ENCODE measurements at regions not wholly inside any gene's neighbourhood (a gene's known extent, or its start where the extent isn't known, plus 50 kb on each side); places are given as distances from the start of the nearest gene placed in this dataset.
A peak's percentile ranks its signal among the peaks of the same experiment; 100 is the strongest.

DNA sequence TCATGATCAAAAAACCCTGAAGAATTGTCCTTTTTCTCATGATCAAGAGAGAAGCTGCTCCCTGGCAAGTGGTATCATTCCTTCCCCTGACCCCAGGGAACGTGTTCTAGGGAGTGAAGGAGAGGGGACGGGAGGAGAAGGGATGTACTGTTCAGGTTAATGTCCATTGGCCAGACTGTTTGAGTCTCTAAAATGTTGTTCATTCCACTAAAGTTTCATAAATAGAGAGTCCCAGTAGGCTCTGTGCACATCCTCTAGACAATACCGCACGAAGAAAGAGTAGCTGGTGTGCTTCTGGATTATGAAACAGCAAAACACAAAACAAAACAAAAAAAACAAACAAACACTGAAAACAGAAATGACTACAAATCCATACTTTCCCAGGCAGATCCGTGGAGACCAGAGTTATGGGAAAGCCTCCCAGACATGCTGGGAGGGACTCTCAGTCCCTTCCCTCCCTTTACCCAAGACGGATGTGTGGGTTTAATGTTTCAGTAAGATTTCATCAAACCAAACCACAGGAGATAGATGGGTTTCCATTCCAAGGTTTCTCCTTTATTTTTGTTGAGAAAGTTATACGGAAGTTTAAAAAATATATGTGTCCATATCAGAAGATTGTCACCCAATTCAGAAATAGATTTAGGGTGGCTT, 66.5 kb upstream of the TNS3 start:
- no peak for DNase-seq
- Mint-ChIP-seq H3K9me3 (peaks cover 8 to 9% of the 10 kb centered on the region in 2 donors), H3K27ac (peak overlapping the region; percentile 37)

DNA sequence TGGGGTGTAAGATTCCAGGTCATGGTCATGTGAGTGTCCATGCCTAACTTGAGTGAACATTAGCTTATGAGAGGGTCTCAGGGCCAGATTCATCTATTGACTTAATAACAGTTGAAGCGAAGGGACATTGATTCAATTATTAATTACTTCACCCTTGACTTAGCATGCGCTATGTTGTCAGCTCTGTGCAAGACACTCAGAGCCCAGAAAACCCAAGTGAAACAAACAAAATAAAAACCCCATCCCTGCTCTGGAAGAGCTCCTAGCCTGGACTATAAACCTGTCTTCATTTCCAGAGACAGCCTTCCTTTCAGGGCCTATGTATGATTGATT, 66.0 kb upstream of the TNS3 start:
- H3K36me3 Mint-ChIP-seq = peaks cover 2 to 9% of the 10 kb centered on the region in 2 donors
- ATAC-seq (replicated peaks) = no peak
- no peaks in the 10 kb centered on the region for H3K27me3 Mint-ChIP-seq
- peaks cover 7 to 8% of the 10 kb centered on the region in 2 donors for H3K9me3 Mint-ChIP-seq
- peak overlapping the region; percentile 37 for H3K27ac Mint-ChIP-seq
- no peak overlapping the region for H3K4me3 Mint-ChIP-seq
- DNase-seq = no peak
- H3K4me1 Mint-ChIP-seq = peaks cover 23 to 35% of the 10 kb centered on the region in 2 donors

More for the DNA sequence above, 66.5 kb upstream of the TNS3 start:
- H3K4me1 Mint-ChIP-seq = peaks cover 24 to 40% of the 10 kb centered on the region in 2 donors
- ATAC-seq (replicated peaks) = no peak
- peaks cover 2 to 8% of the 10 kb centered on the region in 2 donors for H3K36me3 Mint-ChIP-seq
- H3K27me3 Mint-ChIP-seq = no peaks in the 10 kb centered on the region
- H3K4me3 Mint-ChIP-seq = no peak overlapping the region

DNA sequence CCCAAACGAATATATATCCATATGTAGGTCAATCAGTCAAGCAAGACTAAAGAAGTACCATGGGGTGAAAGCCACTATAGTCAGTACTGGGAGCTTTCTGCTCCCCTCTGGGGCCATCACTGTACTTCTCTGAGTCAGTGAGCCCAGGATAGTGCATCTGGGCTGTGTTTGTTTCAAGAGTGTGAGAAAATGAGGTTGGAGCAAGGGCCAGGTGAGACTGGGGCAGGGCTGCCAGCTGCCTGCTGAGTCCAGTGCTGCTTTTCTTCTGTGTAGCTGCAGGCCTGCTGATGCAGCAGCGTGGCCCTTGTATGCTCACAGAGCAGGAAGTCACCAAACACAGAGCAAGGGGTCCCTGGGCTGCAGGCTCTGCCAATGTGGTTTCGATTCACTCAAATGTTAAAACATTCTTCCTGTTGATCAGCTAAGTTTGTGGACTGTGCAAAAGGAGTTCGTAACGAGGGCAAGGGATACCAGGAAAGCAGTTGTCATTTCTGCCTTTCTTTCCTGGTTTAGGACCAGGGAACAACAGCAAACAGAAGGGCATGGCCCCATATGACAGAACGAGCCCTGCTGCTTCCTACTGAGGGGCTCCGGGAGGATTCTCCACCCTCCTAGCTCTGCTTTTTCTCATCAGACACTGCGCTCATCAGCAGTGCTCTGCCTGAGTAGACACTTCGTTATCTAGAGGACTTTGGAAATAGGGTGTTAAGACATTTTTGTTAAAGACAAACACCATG, 65.4 kb upstream of the TNS3 start:
- Mint-ChIP-seq H3K36me3 (peaks cover 2 to 9% of the 10 kb centered on the region in 2 donors), H3K9me3 (peaks cover 7 to 8% of the 10 kb centered on the region in 2 donors), H3K4me1 (peaks cover 21 to 34% of the 10 kb centered on the region in 2 donors), H3K4me3 (no peak overlapping the region), H3K27me3 (no peaks in the 10 kb centered on the region), H3K27ac (peak overlapping the region; percentile 86)
- peak; percentile 86 to 88 for ATAC-seq (replicated peaks)
- DNase-seq = no peak

DNA sequence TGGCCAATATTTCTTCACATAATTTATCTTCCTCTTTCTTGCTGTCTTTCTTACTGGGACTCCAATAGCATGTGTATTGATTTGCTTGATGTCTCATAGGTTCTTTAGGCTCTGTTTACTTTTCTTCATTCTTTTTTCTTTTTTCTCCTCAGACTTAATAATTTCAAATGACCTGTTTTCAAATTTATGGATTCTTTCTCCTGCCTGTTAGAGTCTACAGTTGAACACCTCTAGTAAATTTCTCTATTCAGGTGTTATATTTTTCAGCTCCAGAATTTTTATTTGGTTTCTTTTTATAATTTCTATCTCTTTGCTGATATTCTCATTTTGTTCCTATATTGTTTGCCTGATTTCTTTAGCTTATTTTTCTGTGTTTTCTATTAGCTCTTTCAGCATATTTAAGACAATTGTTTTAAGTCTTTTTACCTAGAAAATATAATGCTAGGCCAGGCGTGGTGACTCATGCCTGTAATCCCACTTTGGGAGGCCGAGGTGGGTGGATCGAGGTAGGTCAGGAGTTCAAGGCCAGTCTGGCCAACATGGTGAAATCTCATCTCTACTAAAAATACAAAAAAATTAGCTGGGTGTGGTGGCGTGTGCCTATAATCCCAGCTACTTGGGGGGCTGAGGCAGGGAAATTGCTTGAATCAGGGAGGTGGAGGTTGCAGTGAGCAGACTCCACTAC, 61.9 kb upstream of the TNS3 start:
- ATAC-seq (replicated peaks) (no peak), DNase-seq (no peak)
- Mint-ChIP-seq H3K27ac (peak overlapping the region; percentile 11), H3K4me3 (no peak overlapping the region), H3K4me1 (peaks cover 23 to 27% of the 10 kb centered on the region in 2 donors), H3K36me3 (peaks cover 2 to 9% of the 10 kb centered on the region in 2 donors), H3K27me3 (no peaks in the 10 kb centered on the region), H3K9me3 (peaks cover 7 to 8% of the 10 kb centered on the region in 2 donors)

DNA sequence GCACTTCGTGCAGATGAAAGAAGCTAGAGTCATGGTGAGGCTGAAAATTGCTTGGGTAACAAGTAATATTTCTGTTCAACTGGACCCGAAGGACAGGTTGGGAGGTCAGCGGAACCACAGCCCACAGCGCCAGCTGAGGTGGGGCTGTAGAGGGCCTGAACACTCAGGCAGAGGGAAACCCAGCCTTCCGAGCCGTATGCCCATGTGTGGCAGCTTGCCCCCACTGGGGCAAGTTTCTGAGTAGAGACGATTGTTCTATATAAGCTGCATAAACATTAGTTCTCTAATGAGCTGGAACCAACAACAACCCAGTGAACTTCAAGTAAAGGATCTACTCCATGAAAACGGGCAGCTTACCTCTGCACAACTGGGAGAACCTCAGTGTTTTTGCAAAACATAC, 58.4 kb upstream of the TNS3 start:
- no peak for DNase-seq
- ATAC-seq (replicated peaks) = no peak
- Mint-ChIP-seq H3K36me3 (peaks cover 2 to 9% of the 10 kb centered on the region in 2 donors), H3K27ac (no peak overlapping the region), H3K27me3 (peaks cover 6 to 7% of the 10 kb centered on the region in 2 donors), H3K4me1 (peaks cover 16 to 17% of the 10 kb centered on the region in 2 donors), H3K4me3 (no peak overlapping the region), H3K9me3 (peaks cover 7 to 8% of the 10 kb centered on the region in 2 donors)

DNA sequence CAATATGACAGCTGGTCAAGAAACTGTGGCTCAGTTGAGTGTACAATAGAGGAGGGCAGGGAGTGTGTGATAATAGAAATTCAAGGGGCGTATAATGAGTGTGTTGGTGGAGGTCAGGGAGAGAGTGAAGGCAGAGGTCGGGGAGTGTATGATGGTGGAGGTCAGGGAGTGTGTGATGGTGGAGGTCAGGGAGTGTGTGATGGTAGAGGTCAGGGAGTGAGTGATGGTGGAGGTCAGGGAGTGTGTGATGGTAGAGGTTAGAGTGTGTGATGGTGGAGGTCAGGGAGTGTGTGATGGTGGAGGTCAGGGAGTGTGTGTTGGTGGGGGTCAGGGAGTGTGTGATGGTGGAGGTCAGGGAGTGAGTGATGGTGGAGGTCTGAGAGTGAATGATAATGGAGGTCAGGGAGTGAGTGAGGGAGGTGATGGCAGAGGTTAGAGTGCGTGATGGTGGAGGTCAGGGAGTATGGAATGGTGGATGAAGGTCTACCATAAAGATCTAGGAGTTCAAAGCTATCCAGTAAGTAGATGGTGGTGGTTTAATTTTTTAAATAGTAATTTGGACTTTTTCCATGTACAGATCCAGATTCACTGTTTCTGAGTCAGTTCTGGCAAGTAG, 57.7 kb upstream of the TNS3 start:
- H3K27ac Mint-ChIP-seq = no peak overlapping the region
- H3K4me1 Mint-ChIP-seq = peaks cover 15 to 22% of the 10 kb centered on the region in 2 donors
- DNase-seq = no peak
- H3K36me3 Mint-ChIP-seq = peaks cover 2 to 5% of the 10 kb centered on the region in 2 donors
- no peak overlapping the region for H3K4me3 Mint-ChIP-seq
- ATAC-seq (replicated peaks) = no peak
- H3K27me3 Mint-ChIP-seq = peaks cover 9 to 10% of the 10 kb centered on the region in 2 donors
- peaks cover 4 to 5% of the 10 kb centered on the region in 2 donors for H3K9me3 Mint-ChIP-seq

DNA sequence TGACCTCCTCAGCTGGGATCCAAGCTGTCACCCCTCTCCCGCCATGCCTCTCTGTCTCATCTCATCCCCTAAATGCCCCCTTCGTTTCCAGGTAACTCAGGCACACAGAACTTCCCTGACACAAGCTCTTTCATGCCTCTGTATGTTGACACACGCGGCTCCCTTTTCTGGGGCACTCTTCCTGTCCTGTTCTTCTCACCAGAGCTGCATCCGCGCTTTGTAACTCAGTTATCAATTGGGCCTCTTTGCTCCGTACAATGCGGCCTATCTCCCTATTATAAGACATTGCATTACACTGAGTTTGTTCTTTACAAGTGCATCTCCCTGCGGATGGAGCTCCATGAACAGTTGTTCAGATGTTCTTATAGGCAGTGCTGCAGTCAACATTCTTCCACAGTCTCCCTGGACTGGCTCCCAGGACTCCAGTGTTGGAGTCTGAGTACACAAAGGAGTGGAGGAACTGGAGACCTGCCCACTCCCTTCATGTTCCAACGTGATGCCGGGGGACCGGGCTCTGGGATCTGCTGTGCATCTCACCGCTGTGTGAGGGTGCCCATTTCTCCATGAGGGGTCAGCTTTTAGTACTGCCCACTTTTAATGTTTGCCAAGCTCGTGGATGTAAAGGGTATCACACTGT, 56.9 kb upstream of the TNS3 start:
- ATAC-seq (replicated peaks) (no peak), DNase-seq (no peak)
- no peak overlapping the region for H3K4me3 Mint-ChIP-seq
- H3K9me3 Mint-ChIP-seq = peaks cover 3% of the 10 kb centered on the region in 2 donors
- H3K27ac Mint-ChIP-seq = no peak overlapping the region
- H3K36me3 Mint-ChIP-seq = peaks cover 2 to 4% of the 10 kb centered on the region in 2 donors
- H3K4me1 Mint-ChIP-seq = peaks cover 15 to 25% of the 10 kb centered on the region in 2 donors
- peaks cover 9 to 10% of the 10 kb centered on the region in 2 donors for H3K27me3 Mint-ChIP-seq

DNA sequence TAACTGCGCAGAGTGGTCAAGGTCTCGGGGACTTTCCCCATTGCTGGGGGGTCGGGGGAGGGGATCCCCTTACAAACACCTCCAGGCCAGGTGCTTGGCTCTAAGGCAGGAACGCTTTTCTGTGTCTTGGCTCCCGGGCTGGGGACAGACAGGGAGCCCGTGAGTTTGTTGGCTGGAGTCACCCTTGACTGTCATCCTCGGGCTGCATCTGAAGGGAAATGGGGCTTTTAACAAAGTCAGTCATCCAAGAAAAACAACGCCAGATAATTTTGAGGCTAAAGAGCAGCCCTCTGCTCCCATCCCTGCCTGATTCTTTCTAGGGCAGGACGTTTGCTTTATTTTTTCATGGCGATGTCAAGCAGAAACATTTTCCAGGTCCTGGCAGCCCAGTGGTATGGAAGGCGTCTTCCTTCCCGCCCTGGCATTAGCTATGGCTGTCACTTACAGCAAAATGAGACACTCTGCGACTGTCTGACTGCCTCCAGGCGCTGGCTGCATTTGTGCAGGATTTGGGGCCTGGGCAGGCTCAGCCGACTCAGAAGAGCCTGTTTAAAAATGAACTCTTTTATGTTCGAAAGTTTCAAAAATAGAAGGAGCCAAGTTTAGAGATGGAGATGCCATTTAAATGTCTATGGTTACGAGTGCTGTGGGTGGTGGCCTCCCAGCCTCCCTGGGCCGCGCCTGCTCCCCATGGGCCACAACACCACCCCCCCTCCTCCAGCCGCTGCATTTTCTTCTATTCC, 54.7 kb upstream of the TNS3 start:
- ATAC-seq (replicated peaks) (no peak), DNase-seq (no peak)
- no peak overlapping the region for H3K4me3 Mint-ChIP-seq
- no peak overlapping the region for H3K27ac Mint-ChIP-seq
- peaks cover 0 to 1% of the 10 kb centered on the region in 2 donors for H3K9me3 Mint-ChIP-seq
- H3K27me3 Mint-ChIP-seq = peaks cover 9 to 10% of the 10 kb centered on the region in 2 donors
- H3K36me3 Mint-ChIP-seq = no peaks in the 10 kb centered on the region
- peaks cover 22 to 44% of the 10 kb centered on the region in 2 donors for H3K4me1 Mint-ChIP-seq

DNA sequence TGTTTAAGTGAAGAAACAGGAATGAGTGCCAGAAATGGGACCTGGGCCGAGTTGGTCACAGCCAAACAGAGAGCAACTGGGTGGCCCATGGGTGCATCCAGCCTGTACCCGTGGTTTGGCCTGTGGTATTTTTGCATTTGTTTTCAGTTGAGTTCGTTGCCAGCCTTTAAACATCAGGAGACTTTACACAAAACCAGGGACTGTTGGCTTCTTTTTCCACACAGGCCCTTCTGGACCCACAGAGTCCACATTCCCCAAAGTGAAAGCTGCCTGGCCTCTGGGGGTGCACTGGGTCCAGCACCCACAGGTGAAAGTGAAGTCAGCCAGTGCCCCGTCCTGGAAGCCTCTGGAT, 54.1 kb upstream of the TNS3 start:
- Mint-ChIP-seq H3K4me3 (no peak overlapping the region), H3K27me3 (peaks cover 9 to 10% of the 10 kb centered on the region in 2 donors), H3K27ac (no peak overlapping the region)

DNA sequence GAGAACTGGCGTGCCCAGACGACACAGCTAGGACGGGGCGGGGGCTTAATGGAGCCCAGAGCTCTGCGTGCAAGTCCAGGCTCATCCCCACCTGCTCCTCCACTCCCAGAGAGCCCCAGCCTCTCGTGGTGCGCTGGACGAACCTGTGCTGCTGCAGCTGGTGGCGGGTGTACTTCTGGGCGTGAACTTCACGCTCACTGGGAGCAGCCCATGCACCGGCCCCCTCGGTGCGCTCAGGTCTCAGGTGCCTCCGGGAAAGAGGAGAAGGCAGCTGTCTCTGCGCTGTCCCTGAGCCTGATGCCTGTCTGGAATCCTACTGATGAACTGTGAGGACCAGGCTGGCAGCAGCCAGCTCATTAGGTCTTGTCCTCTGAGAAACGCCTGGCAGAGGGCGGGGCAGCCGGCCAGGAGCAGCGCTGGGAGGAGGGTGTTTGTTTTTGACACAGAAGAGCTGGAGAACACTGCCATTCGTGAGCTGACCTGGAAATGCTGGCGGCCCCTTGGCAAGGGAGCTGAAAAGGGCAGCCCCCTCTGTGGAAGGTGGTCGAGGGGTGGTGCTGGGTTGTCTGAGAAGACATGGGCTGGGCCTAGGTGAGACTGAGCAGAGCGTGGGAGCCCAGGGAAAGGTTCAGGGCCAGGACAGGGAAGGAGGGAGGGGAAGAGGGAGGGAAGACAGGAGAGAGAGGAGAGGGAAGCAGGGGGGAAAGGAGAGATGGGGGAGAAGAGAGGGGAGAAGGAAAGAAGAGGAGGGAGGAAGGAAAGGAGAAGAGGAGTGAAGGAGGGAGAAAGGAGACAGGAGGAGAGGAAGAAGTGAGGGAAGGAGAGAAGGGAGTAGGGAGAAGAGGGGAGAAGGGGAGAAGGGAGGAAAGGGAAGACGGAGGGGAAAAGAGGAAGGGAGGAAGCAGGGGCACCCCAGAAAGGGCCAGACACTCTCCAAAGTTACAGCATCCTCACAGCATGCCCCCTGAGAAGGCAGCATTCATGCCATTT, 53.5 kb upstream of the TNS3 start:
- H3K4me1 Mint-ChIP-seq = peaks cover 22 to 46% of the 10 kb centered on the region in 2 donors
- H3K27ac Mint-ChIP-seq = no peak overlapping the region
- peak overlapping the region in 1 of 2 donors; percentile 23 for H3K4me3 Mint-ChIP-seq
- DNase-seq = no peak
- ATAC-seq (replicated peaks) = peak in 1 of 2 donors; percentile 46
- peaks cover 9 to 10% of the 10 kb centered on the region in 2 donors for H3K27me3 Mint-ChIP-seq
- H3K36me3 Mint-ChIP-seq = no peaks in the 10 kb centered on the region
- peaks cover 0 to 1% of the 10 kb centered on the region in 2 donors for H3K9me3 Mint-ChIP-seq

More for the DNA sequence above, 54.1 kb upstream of the TNS3 start:
- no peaks in the 10 kb centered on the region for H3K36me3 Mint-ChIP-seq
- peaks cover 0 to 1% of the 10 kb centered on the region in 2 donors for H3K9me3 Mint-ChIP-seq
- peaks cover 22 to 46% of the 10 kb centered on the region in 2 donors for H3K4me1 Mint-ChIP-seq
- ATAC-seq (replicated peaks) (no peak), DNase-seq (no peak)

DNA sequence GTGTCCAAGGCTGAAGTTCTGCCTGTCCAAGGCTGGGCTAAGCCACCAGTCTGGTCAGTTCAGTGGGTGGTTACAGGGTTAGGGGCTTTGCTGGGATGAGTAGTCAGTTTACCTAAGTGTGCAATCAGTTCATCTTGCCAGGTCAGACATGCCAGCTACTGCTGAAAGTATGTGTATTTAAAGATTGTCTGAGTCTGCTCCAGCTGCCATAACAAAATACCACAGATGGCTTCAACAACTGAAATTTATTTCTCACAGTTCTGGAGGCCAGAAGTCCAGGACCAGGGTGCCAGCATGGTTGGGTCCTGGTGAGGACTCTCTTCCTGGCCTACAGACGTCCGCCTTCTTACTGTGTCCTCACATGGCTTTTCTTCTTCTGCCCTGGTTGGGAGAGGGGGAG, 52.4 kb upstream of the TNS3 start:
- DNase-seq = no peak

DNA sequence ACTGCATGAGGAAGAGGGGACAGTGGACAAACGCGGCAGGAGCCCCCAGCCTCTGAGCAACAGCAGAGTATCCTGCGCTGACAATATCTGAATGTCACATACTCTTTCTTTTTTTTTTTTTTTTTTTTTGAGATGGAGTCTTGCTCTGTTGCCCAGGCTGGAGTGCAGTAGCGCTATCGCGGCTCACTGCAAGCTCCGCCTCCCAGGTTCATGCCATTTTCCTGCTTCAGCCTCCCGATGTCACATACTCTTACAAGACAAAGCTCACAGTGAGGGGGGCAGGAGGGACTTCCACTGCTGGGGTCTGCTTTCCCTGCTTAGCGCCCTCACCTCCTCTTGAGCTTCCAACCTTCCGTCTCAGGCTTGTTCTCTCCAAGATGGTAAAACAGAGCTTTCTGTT, 51.2 kb upstream of the TNS3 start:
- H3K36me3 Mint-ChIP-seq = no peaks in the 10 kb centered on the region
- H3K27ac Mint-ChIP-seq = no peak overlapping the region
- H3K9me3 Mint-ChIP-seq = peaks cover 0 to 1% of the 10 kb centered on the region in 2 donors
- H3K27me3 Mint-ChIP-seq = peaks cover 9 to 10% of the 10 kb centered on the region in 2 donors
- ATAC-seq (replicated peaks) (no peak), DNase-seq (no peak)
- peaks cover 23 to 58% of the 10 kb centered on the region in 2 donors for H3K4me1 Mint-ChIP-seq
- H3K4me3 Mint-ChIP-seq = no peak overlapping the region

More for the DNA sequence above, 52.4 kb upstream of the TNS3 start:
- H3K27me3 Mint-ChIP-seq = peaks cover 9 to 10% of the 10 kb centered on the region in 2 donors
- ATAC-seq (replicated peaks) = no peak
- no peak overlapping the region for H3K4me3 Mint-ChIP-seq
- H3K4me1 Mint-ChIP-seq = peaks cover 19 to 49% of the 10 kb centered on the region in 2 donors
- H3K36me3 Mint-ChIP-seq = no peaks in the 10 kb centered on the region
- no peak overlapping the region for H3K27ac Mint-ChIP-seq
- peaks cover 0 to 1% of the 10 kb centered on the region in 2 donors for H3K9me3 Mint-ChIP-seq
